PFSK-1 (cell line): ENCODE measurements at regions not wholly inside any gene's neighbourhood (a gene's known extent, or its start where the extent isn't known, plus 50 kb on each side); places are given as distances from the start of the nearest gene placed in this dataset.

Experiments used
- FOXP2 ChIP-seq: optimal IDR thresholded peaks from 2 replicates; pipeline ENCODE3; 2011; ENCODE audit warnings: borderline replicate concordance, control low read depth, inconsistent platforms; ENCODE audit not compliant: insufficient read depth; ENCODE audit errors: extremely low read length, extremely low read depth
- POLR2AphosphoS5 ChIP-seq: IDR thresholded peaks from 2 replicates; pipeline ENCODE4 v1.6.1; 2012; ENCODE audit warnings: low read depth, mild to moderate bottlenecking, control low read depth, low read length, moderate library complexity
- REST ChIP-seq, 2 experiments: IDR thresholded peaks; 2 replicates each; pipeline versions ENCODE4 v1.6.1 to v1.8.0; 2011 to 2012; ENCODE audit warnings: low read depth in 2 of 2, low read length in 2 of 2, control low read depth in 1 of 2, inconsistent platforms in 1 of 2, mild to moderate bottlenecking in 1 of 2, moderate library complexity in 1 of 2; ENCODE audit not compliant: insufficient read depth in 1 of 2
- SIN3A ChIP-seq: IDR thresholded peaks from 2 replicates; pipeline ENCODE4 v1.6.1; 2012; ENCODE audit warnings: mild to moderate bottlenecking, low read length, moderate library complexity, borderline replicate concordance; ENCODE audit not compliant: insufficient read depth
- TAF1 ChIP-seq: IDR thresholded peaks from 2 replicates; pipeline ENCODE4 v1.6.1; 2012; ENCODE audit warnings: low read length, control low read depth, borderline replicate concordance; ENCODE audit not compliant: insufficient read depth

- TF ChIP-seq REST (IDR thresholded peaks at IDR 0.05; ENCODE audit: insufficient read depth in 1 of 2, low read depth in 2 of 2, low read length in 2 of 2), result no peak
- no peak for TF ChIP-seq POLR2AphosphoS5
- no peak for TF ChIP-seq TAF1
- TF ChIP-seq SIN3A, result no peak
- TF ChIP-seq FOXP2, result no peak
Measured at GRCh38 chr2:234594715-234595114, 97.8 kb upstream of the ARL4C start.
